Calu3 (cell line): ENCODE measurements at regions not wholly inside any gene's neighbourhood (a gene's known extent, or its start where the extent isn't known, plus 50 kb on each side); places are given as distances from the start of the nearest gene placed in this dataset.

Source experiments
- BruUV-seq: library from RNA; stranded (reverse); fragments of 400-500 nt; replicated peaks from 2 replicates; lab custom pipeline; 2021; lab: Mats Ljungman, UMichigan
- CTCF ChIA-PET: fragments of 300-600 bp; sonication (Branson Sonifier 250); formaldehyde crosslinking; loops from one replicate; lab custom pipeline; 2022; ENCODE audit warnings: antibody characterized with exemption; lab: Charles Lee
- DNase-seq: peaks from one replicate; pipeline ENCODE4 v3.0.0; 2022
- H3K27ac Mint-ChIP-seq: one replicate; pipeline ENCODE4 v1.8.0; 2022; ENCODE audit warnings: mixed read lengths; ENCODE audit not compliant: unreplicated experiment
- H3K27me3 Mint-ChIP-seq: one replicate; pipeline ENCODE4 v1.8.0; 2022; ENCODE audit warnings: mixed read lengths; ENCODE audit not compliant: unreplicated experiment
- H3K36me3 Mint-ChIP-seq: one replicate; pipeline ENCODE4 v1.8.0; 2022; ENCODE audit warnings: mild to moderate bottlenecking, moderate library complexity, mixed read lengths; ENCODE audit not compliant: insufficient read depth, unreplicated experiment
- H3K4me1 Mint-ChIP-seq: one replicate; pipeline ENCODE4 v1.8.0; 2022; ENCODE audit warnings: mild to moderate bottlenecking, low read depth, mixed read lengths; ENCODE audit not compliant: unreplicated experiment
- H3K4me3 Mint-ChIP-seq: one replicate; pipeline ENCODE4 v1.8.0; 2022; ENCODE audit warnings: mild to moderate bottlenecking, low read depth, moderate library complexity, mixed read lengths; ENCODE audit not compliant: unreplicated experiment
- H3K9me3 Mint-ChIP-seq: one replicate; pipeline ENCODE4 v1.8.0; 2022; ENCODE audit warnings: low read depth, mixed read lengths; ENCODE audit not compliant: unreplicated experiment
- CTCF ChIP-seq: fragments of 200-600 bp; IDR thresholded peaks from one replicate; pipeline ENCODE4 v1.8.0; 2022; ENCODE audit warnings: antibody characterized with exemption; ENCODE audit not compliant: unreplicated experiment
- intact Hi-C: fragments of 100-400 bp; cut with micrococcal nuclease; formaldehyde crosslinking; loops from one replicate; pipeline ENCODE4 v1.10.0; 2022; ENCODE audit not compliant: unreplicated experiment

- intact Hi-C loops, result no loop called here
- no peak for DNase-seq
- no peaks in the 10 kb centered on the region for H3K27me3 Mint-ChIP-seq
- no peak overlapping the region for H3K27ac Mint-ChIP-seq
- CTCF ChIA-PET, result no interaction called here
- BruUV-seq, result no TSS peak
- no peak overlapping the region for H3K4me3 Mint-ChIP-seq
- no peaks in the 10 kb centered on the region for H3K9me3 Mint-ChIP-seq
- no peaks in the 10 kb centered on the region for H3K36me3 Mint-ChIP-seq
- H3K4me1 Mint-ChIP-seq, result no peaks in the 10 kb centered on the region
- no peak for TF ChIP-seq CTCF
Measured at GRCh38 chr14:53236708-53237107, 83.6 kb upstream of the DDHD1 start.

GRCh38 chr14:53231171-53231570 is 78.0 kb upstream of the DDHD1 start:
- no TSS peak for BruUV-seq
- intact Hi-C loops, result no loop called here
- CTCF ChIA-PET, result no interaction called here
- Mint-ChIP-seq H3K36me3 (no peaks in the 10 kb centered on the region), H3K9me3 (no peaks in the 10 kb centered on the region), H3K27me3 (no peaks in the 10 kb centered on the region), H3K27ac (no peak overlapping the region), H3K4me3 (no peak overlapping the region), H3K4me1 (no peaks in the 10 kb centered on the region)
- no peak for TF ChIP-seq CTCF
- DNase-seq, result no peak

- H3K36me3 Mint-ChIP-seq, result no peaks in the 10 kb centered on the region
- peaks cover 4% of the 10 kb centered on the region for H3K9me3 Mint-ChIP-seq
- no peak for TF ChIP-seq CTCF
- H3K27me3 Mint-ChIP-seq, result no peaks in the 10 kb centered on the region
- H3K4me1 Mint-ChIP-seq, result no peaks in the 10 kb centered on the region
- DNase-seq, result no peak
- H3K4me3 Mint-ChIP-seq, result no peak overlapping the region
- CTCF ChIA-PET, result no interaction called here
- intact Hi-C loops, result no loop called here
- no TSS peak for BruUV-seq
- no peak overlapping the region for H3K27ac Mint-ChIP-seq
Measured at GRCh38 chr14:53228966-53229365, 75.8 kb upstream of the DDHD1 start.

DNA sequence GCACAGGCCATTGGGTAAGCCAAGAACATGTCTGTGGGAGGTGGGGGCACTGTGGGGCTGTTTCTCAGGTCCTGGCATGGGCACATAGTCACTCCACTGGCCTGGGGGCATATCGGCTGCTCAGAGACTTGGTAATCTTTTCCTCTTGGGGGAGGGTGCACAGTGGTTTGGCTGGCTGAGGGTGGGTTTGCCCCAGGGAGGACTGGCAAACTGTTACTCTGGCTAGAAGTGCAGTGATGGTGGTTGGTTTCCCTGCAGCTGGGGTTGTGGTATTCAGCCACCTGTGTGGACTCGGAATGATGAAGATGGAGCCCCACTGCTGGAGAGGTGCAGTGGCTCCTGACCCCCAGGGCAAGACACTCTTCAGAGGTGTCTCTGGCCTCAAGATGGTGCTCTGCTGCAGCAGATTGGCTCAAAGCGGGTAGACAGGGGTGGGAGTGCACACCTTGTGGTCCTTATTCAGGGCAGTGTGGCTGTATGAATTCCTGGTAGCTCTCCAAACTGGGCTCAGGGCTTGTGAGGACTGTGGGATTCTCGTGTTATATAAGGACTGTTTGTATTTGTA is 74.1 kb upstream of the DDHD1 start:
- Mint-ChIP-seq H3K27me3 (no peaks in the 10 kb centered on the region), H3K4me1 (no peaks in the 10 kb centered on the region), H3K9me3 (peaks cover 7% of the 10 kb centered on the region), H3K4me3 (no peak overlapping the region), H3K36me3 (no peaks in the 10 kb centered on the region), H3K27ac (no peak overlapping the region)
- CTCF ChIA-PET, result no interaction called here
- BruUV-seq, result no TSS peak
- intact Hi-C loops, result no loop called here
- TF ChIP-seq CTCF, result no peak
- no peak for DNase-seq
